Keratinocyte (primary cell): ENCODE measurements at regions not wholly inside any gene's neighbourhood (a gene's known extent, or its start where the extent isn't known, plus 50 kb on each side); places are given as distances from the start of the nearest gene placed in this dataset.

Experiments used
- CTCF ChIP-seq, 3 experiments: IDR thresholded peaks in 1 of 3; conservative IDR thresholded peaks in 1 of 3; optimal IDR thresholded peaks in 1 of 3; 2 replicates in 2 of 3; 3 replicates in 1 of 3; pipeline versions ENCODE3 to v1.5.1; 2011; ENCODE audit warnings: low read length in 3 of 3, mild to moderate bottlenecking in 3 of 3, moderate library complexity in 2 of 3, control low read depth in 1 of 3, inconsistent platforms in 1 of 3; ENCODE audit not compliant: insufficient read depth in 2 of 3; ENCODE audit errors: extremely low read depth in 1 of 3
- EZH2 ChIP-seq: IDR thresholded peaks from one replicate; pipeline ENCODE4 v1.6.1; 2012; ENCODE audit warnings: inconsistent platforms, mild to moderate bottlenecking, low read length, moderate library complexity

DNA sequence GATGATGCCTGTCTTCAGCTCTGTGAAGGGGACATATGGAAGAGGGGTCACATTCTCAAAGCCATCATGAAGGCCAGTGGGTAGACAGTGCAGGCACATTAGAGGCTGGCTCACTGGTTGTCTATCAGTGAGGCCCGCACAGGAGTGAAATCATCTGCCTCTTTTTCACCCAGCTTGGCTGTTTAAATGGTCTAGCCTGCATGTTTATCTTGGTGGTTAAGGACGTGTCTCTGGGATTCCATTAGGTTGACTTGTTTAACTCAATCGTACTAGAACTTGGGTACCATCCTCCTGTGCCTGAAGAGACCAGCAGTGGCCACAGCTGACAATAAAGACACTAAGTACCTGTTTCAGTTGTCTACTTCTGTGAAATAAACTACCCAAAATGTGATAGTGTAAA, 219.3 kb downstream of the PLPP3 start:
- TF ChIP-seq EZH2: no peak
- TF ChIP-seq CTCF (optimal IDR thresholded peaks at IDR 0.05 in 1 of 3, IDR thresholded peaks at IDR 0.05 in 1 of 3, conservative IDR thresholded peaks at IDR 0.05 in 1 of 3; ENCODE audit: extremely low read depth in 1 of 3, insufficient read depth in 2 of 3, low read length in 3 of 3): no peak
